ENCODE measurements at regions not wholly inside any gene's neighbourhood (a gene's known extent, or its start where the extent isn't known, plus 50 kb on each side); places are given as distances from the start of the nearest gene placed in this dataset.

DNA sequence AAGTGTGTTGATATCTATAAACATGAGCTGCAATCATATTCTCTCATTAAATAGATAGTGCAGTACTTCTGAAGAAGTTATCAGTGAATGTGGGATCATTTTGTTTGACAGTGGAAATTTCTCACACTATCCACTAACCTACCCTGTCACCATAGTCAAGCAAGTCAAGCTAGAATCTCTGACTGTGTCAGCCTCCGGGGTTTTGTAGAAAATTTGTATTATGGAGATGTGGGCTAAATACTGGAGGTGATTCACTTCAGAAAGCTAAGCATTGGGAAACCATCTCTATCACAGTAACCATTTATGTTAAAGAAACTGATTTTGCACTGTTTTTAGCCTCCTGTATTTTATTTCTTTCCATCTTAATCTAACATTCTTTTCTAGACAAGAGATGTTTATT, 126.6 kb upstream of the CREB1 start:
- TF ChIP-seq, protein P1, sequence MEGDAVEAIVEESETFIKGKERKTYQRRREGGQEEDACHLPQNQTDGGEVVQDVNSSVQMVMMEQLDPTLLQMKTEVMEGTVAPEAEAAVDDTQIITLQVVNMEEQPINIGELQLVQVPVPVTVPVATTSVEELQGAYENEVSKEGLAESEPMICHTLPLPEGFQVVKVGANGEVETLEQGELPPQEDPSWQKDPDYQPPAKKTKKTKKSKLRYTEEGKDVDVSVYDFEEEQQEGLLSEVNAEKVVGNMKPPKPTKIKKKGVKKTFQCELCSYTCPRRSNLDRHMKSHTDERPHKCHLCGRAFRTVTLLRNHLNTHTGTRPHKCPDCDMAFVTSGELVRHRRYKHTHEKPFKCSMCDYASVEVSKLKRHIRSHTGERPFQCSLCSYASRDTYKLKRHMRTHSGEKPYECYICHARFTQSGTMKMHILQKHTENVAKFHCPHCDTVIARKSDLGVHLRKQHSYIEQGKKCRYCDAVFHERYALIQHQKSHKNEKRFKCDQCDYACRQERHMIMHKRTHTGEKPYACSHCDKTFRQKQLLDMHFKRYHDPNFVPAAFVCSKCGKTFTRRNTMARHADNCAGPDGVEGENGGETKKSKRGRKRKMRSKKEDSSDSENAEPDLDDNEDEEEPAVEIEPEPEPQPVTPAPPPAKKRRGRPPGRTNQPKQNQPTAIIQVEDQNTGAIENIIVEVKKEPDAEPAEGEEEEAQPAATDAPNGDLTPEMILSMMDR (IDR thresholded peaks at IDR 0.05) = no peak
- no peak for TF ChIP-seq EZH2 (IDR thresholded peaks at IDR 0.05; ENCODE audit: borderline replicate concordance, insufficient read depth, low read depth, low read length, poor library complexity, severe bottlenecking)

Data from B cell (primary cell).